Body of pancreas (tissue), 4 donors: ENCODE measurements at regions not wholly inside any gene's neighbourhood (a gene's known extent, or its start where the extent isn't known, plus 50 kb on each side); places are given as distances from the start of the nearest gene placed in this dataset.

Experiments
- POLR2A ChIP-seq, 3 donors: fragments of 450-650 bp; IDR thresholded peaks; one replicate each; pipeline ENCODE4 v1.6.1; 2016; ENCODE audit warnings: antibody characterized with exemption in 3 of 3, mild to moderate bottlenecking in 2 of 3
- TF ChIP-seq, protein P1 (sequence below), 7 experiments: fragments of 450-650 bp in 4 of 7; fragments of 200-600 bp in 3 of 7; sonication (generic) in 3 of 7; IDR thresholded peaks; one replicate each; pipeline ENCODE4 v1.5.1; 2016 to 2019; ENCODE audit warnings: antibody characterized with exemption in 7 of 7

DNA sequence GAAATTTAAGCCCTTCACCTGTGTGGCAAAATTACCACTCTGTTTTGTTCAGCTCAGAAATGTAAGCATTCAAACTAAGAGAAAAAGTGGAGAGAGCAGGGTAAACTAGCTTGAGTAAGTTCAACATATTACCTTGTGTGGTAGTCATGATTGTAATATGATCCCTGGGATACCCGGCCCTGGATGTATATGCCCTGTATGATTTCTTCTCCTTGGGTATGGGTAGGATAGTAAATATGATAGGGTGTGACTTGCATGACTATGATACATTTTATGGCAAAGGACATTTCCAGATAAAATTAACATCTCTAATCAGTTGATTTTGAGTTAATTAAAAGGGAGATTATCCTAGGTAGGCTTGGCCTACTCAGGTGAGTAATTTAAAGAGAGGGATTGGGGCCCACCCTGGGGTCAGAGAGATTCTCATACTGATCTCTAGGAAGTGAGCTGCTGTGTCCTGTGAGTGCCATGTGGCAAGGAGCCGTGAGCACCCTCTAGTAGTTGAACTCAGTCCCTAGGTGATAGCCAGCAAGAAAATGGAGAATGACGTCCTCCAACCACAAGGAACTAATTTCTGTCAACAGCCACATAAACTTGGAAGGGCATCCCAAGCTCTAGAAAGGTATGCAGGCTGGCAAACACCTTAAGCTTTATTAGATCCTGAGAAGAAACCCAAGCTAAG, 62.2 kb upstream of the ANXA1 start:
- TF ChIP-seq, protein P1, sequence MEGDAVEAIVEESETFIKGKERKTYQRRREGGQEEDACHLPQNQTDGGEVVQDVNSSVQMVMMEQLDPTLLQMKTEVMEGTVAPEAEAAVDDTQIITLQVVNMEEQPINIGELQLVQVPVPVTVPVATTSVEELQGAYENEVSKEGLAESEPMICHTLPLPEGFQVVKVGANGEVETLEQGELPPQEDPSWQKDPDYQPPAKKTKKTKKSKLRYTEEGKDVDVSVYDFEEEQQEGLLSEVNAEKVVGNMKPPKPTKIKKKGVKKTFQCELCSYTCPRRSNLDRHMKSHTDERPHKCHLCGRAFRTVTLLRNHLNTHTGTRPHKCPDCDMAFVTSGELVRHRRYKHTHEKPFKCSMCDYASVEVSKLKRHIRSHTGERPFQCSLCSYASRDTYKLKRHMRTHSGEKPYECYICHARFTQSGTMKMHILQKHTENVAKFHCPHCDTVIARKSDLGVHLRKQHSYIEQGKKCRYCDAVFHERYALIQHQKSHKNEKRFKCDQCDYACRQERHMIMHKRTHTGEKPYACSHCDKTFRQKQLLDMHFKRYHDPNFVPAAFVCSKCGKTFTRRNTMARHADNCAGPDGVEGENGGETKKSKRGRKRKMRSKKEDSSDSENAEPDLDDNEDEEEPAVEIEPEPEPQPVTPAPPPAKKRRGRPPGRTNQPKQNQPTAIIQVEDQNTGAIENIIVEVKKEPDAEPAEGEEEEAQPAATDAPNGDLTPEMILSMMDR (IDR thresholded peaks at IDR 0.05) = no peak
- no peak for TF ChIP-seq POLR2A (IDR thresholded peaks at IDR 0.05)
